GM12874 (cell line): ENCODE measurements at regions not wholly inside any gene's neighbourhood (a gene's known extent, or its start where the extent isn't known, plus 50 kb on each side); places are given as distances from the start of the nearest gene placed in this dataset.

Experiments used
- TF ChIP-seq, protein P1 (sequence below): IDR thresholded peaks from 2 replicates; pipeline ENCODE4 v1.5.1; 2011; ENCODE audit warnings: low read depth, mild to moderate bottlenecking, control low read depth, low read length, moderate library complexity; ENCODE audit not compliant: insufficient read depth

DNA sequence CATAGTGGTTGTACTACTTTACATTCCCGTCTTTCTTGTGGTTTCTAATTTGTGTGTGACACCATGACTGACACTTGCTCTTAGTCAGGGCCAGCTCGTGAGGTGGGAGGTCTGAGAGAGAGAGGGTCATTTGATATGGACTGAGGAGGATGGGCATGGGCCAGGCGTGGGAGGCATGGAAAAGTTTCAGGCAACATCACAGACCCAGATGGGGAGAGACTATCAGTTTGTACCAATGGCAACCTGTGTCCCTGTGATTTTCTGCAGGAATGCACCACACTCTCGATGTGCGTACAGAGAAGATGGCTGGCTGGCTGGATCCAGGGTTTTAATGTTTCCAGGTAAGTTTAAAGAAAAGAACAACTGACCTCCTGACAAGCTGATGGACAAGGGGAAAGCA lies 273.6 kb downstream of the CYRIA start:
- TF ChIP-seq, protein P1, sequence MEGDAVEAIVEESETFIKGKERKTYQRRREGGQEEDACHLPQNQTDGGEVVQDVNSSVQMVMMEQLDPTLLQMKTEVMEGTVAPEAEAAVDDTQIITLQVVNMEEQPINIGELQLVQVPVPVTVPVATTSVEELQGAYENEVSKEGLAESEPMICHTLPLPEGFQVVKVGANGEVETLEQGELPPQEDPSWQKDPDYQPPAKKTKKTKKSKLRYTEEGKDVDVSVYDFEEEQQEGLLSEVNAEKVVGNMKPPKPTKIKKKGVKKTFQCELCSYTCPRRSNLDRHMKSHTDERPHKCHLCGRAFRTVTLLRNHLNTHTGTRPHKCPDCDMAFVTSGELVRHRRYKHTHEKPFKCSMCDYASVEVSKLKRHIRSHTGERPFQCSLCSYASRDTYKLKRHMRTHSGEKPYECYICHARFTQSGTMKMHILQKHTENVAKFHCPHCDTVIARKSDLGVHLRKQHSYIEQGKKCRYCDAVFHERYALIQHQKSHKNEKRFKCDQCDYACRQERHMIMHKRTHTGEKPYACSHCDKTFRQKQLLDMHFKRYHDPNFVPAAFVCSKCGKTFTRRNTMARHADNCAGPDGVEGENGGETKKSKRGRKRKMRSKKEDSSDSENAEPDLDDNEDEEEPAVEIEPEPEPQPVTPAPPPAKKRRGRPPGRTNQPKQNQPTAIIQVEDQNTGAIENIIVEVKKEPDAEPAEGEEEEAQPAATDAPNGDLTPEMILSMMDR, result no peak

DNA sequence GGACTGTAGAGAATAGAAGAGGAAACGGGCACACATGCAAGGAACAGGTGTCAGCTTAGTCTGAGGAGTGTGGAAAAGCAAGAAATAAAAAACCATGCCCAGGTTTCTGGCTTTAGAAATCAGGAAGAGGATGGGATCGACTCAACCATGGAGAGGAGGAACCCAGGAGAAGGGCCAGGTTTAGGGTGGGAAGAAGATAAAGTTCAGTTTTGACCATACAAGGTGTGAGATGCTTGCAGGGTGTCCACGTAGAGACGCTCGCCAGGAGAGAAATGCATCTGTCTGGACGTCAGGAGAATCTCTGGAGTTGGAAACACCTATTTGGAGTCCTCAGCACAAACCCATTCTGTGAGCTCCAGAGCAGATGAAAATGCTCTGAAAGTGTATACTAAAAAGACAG lies 275.1 kb downstream of the CYRIA start:
- TF ChIP-seq, protein P1, result no peak

DNA sequence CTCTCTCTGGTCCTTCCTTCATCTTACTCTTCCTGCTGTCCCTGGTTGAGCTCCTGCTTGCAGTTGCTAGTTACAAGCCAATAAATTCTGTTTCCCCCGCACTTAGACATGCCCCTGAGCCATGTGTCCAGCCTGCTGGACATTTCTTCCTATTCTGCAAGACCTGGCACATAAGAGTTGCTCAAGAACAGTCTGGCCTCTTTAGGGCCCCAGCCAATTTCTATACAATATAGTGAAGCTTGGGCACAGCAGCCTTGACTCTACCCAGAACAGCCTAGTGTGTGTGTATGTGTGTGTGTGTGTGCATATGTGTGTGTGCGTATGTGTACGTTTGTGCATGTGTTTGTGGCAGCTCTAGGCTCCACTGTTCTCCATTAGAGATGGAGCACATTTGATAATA lies 276.0 kb downstream of the CYRIA start:
- TF ChIP-seq, protein P1, result no peak

DNA sequence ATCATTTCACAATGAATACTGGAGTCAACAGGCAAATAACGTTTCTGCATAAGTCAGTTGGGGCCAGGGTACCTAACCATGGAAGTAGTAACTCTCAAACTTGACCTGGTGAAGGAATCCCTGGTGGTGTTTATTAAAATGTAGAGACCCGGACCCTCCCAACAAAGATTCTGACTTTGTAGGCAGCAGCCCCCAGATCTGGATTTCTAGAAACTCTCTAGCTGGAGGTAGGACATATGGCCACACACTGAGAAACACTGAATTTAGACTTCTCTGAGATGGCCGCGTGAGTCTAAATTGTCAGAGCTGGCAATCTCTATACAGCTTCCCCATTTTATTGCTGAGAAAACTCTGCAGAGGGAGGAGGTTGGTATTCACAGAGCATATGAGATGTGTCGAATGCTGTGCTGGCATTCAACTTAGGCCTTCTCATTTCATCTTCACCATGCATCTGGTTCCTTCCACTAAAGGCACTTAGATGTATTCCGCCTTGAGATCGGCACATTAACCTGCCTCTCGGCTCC lies 278.1 kb downstream of the CYRIA start:
- TF ChIP-seq, protein P1, result no peak

DNA sequence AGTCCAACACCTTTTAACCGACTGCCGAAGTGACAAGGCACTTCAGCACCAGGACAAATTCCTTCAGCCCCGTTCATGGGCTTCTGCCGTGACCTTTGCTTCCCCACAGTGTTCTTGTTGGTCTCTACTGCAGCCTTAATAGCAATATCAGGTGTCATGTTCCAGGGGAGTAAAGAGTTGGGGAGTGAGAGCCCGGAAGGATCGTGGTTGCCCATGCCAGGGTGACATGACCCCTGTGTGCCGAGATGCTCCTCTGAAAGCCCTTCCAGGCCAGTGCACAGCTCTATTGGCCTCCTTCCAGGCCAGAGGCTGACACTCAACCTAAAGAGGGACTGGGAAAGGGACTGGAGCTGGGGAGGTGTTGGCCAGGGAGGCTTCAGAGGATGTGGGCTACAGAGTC lies 279.2 kb downstream of the CYRIA start:
- TF ChIP-seq, protein P1, result no peak

DNA sequence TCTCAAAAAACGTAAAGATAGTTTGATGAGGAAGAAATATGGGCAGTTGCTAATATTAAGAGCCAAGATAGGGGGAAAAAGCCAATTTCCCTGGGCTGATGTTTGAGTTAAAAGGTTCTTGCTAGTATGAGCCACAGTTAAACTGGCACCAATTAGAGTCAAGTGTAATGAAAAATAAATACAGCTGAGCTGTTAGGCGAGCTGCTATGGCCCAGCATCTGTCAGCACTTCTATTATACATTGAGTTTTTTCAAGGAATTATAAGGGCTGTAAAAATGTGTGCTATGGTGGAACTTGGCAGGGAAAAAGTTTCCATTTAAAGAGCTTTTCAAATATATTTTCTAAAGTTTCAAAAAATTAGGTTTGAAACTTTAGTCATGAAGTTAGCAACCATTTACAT lies 279.6 kb downstream of the CYRIA start:
- TF ChIP-seq, protein P1, result no peak

DNA sequence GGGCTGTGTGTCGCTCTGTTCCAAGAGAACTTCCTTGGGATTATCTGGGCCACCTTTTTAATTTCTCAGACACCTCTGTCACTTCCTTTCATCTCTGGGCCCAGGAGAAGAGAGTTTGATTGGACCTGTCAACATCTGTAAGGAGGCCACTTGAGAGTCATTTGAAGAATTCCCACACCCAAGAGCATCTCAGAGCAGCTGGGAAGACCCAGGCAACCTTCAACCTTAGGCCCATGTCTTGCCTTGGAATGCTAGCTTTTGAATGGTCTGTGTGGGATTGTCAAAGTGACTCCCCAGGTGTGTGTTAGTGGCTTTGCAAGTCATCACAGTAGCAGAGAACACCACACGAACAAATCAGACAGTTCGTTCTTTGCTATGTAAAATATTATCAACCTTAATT lies 280.3 kb downstream of the CYRIA start:
- TF ChIP-seq, protein P1, result no peak
